ENCODE measurements at regions not wholly inside any gene's neighbourhood (a gene's known extent, or its start where the extent isn't known, plus 50 kb on each side); places are given as distances from the start of the nearest gene placed in this dataset.

- no peak for TF ChIP-seq CTCF (conservative IDR thresholded peaks at IDR 0.05; ENCODE audit: low read length)
- no peak for TF ChIP-seq EZH2phosphoT487 (IDR thresholded peaks at IDR 0.05; ENCODE audit: borderline replicate concordance)
Observed at GRCh38 chr1:238621405-238621804, 730.7 kb upstream of the ZP4 start.
